Left ventricle myocardium inferior (tissue), 1 donor: ENCODE measurements at regions not wholly inside any gene's neighbourhood (a gene's known extent, or its start where the extent isn't known, plus 50 kb on each side); places are given as distances from the start of the nearest gene placed in this dataset.

Experiments used
- DNase-seq: peaks from one replicate; pipeline ENCODE4 v3.0.0-alpha.2; 2020
- H3K27ac ChIP-seq: fragments of 200-600 bp; replicated peaks from 2 replicates; pipeline ENCODE4 v1.8.0; 2021
- H3K27me3 ChIP-seq: fragments of 200-600 bp; 2 replicates; pipeline ENCODE4 v1.8.0; 2021; ENCODE audit warnings: low read depth
- H3K36me3 ChIP-seq: fragments of 200-600 bp; 2 replicates; pipeline ENCODE4 v1.8.0; 2021
- H3K4me1 ChIP-seq: fragments of 200-600 bp; 2 replicates; pipeline ENCODE4 v1.8.0; 2021
- H3K4me3 ChIP-seq: fragments of 200-600 bp; 2 replicates; pipeline ENCODE4 v1.8.0; 2021; ENCODE audit warnings: mild to moderate bottlenecking, moderate library complexity
- H3K9me3 ChIP-seq: fragments of 200-600 bp; replicated peaks from 2 replicates; pipeline ENCODE4 v1.8.0; 2021
- CTCF ChIP-seq: fragments of 200-600 bp; IDR thresholded peaks from 2 replicates; pipeline ENCODE4 v1.8.0; 2021; ENCODE audit warnings: antibody characterized with exemption, mild to moderate bottlenecking, borderline replicate concordance
- intact Hi-C: fragments of 100-400 bp; cut with micrococcal nuclease; formaldehyde crosslinking; loops from one replicate; pipeline ENCODE4 v1.11.0; 2022
- donor health status: DM: no; HTN: yes; CAD: no; lungs with severe emphysema.

DNA sequence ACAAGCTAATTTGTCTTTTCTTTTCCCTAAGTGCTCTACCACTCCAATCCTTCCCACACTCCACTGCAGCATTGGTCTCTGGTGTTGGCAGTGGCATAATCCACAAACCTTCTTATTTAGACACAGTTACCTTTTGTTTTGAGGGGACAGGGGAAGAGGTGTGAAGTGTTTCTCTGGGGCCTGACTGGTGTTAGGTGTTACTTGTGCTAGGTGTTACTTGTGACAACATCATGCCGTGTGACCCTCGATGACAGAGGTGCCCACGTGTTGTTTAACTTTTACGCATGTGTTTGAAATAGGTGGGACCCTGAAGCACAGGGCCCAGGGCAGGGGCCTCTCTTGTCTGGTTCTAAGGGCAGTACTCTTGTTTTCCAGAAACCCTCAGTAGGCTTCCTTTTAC, 70.5 kb upstream of the SPRY4 start:
- intact Hi-C loops, result no loop called here
- no peak for DNase-seq
- peaks cover 10% of the 10 kb centered on the region for H3K9me3 ChIP-seq
- no peak for TF ChIP-seq CTCF
- no peak overlapping the region for H3K4me3 ChIP-seq
- no peaks in the 10 kb centered on the region for H3K36me3 ChIP-seq
- no peaks in the 10 kb centered on the region for H3K27me3 ChIP-seq
- H3K27ac ChIP-seq, result no peak overlapping the region
- peaks cover 18% of the 10 kb centered on the region for H3K4me1 ChIP-seq

DNA sequence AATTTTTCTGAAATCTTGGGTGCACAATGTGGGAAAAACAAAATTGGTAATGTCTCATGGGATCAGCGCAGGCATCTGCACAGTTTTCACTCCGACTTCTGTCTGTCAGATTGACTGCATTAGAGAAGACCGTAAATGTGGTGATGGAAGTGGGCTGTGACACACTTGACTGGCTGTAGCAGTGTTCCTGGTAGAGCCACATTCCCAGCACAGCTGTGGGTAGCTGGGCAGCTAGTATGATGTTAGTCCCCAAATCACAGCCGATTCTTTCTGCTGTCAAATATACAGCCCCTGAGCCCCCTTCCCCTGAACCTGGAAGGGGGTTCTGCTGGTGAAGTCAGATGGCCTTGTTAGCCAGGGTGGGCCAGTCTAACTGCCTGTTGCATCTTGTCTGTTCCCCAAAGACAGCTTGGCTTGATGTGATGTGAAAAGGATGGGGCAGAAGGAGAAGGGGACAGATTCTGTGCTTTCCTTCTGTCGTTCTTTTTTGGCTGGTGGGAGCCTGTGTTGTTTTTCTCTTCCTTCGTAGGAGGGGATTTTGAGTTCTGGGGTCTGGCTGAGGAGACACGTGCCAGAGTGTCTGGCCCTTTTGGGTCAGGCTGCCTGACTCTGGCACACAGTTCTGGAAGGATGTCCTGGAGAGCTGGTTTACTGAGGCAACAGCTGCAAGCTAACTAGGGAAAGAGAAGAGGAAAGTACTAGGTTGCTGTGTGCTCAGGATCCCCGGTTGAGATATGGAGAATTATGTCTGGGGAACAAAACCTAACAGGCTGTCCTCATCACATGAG, 66.4 kb upstream of the SPRY4 start:
- no peaks in the 10 kb centered on the region for H3K27me3 ChIP-seq
- H3K4me3 ChIP-seq, result no peak overlapping the region
- DNase-seq, result no peak
- peaks cover 3% of the 10 kb centered on the region for H3K9me3 ChIP-seq
- intact Hi-C loops, result no loop called here
- H3K27ac ChIP-seq, result peak overlapping the region; percentile 72
- peaks cover 31% of the 10 kb centered on the region for H3K4me1 ChIP-seq
- TF ChIP-seq CTCF, result no peak
- no peaks in the 10 kb centered on the region for H3K36me3 ChIP-seq

GRCh38 chr5:142390334-142390733, 65.5 kb upstream of the SPRY4 start:
- Histone ChIP-seq H3K36me3 (no peaks in the 10 kb centered on the region), H3K4me1 (peaks cover 31% of the 10 kb centered on the region), H3K9me3 (no peaks in the 10 kb centered on the region), H3K4me3 (no peak overlapping the region), H3K27ac (peak overlapping the region; percentile 72), H3K27me3 (no peaks in the 10 kb centered on the region)
- TF ChIP-seq CTCF, result no peak
- DNase-seq, result no peak
- intact Hi-C loops, result no loop called here

- TF ChIP-seq CTCF, result no peak
- Histone ChIP-seq H3K4me1 (peaks cover 31% of the 10 kb centered on the region), H3K9me3 (no peaks in the 10 kb centered on the region), H3K27ac (peak overlapping the region; percentile 72), H3K36me3 (no peaks in the 10 kb centered on the region), H3K4me3 (no peak overlapping the region), H3K27me3 (no peaks in the 10 kb centered on the region)
- no peak for DNase-seq
- intact Hi-C loops, result no loop called here
Observed at GRCh38 chr5:142388696-142389095, 63.9 kb upstream of the SPRY4 start.

DNA sequence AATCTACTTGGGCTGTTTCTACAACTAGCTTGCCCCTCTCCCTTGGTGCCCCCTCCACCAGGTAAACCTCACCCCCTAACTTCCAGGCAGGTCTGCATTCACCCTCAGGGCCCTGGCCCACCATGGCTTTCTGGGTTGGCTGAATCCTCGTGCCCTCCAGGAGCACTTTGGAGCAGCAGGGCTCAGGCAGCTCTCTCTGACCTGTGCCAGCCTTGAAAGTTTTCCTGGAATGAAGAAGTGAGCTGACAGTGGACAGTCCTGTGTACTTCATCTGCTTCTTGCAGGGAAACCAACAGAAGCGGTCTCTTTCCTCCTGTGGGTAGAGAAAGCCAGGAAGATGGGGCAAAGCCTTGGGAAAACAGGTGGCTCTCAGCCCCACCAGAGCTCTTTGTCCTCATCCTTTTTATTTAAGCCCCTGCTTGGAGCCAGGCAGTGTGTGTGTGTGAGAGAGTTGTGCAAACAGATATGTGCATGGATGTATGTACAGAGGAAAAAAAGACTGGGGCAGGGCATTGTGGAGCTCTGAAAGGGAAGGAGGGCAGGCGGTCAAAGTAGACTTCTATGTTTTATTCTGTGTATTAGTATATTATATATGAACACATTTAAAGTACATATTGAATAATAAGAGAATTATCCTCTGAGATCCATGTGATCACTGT, 62.3 kb upstream of the SPRY4 start:
- no peaks in the 10 kb centered on the region for H3K36me3 ChIP-seq
- H3K27ac ChIP-seq, result no peak overlapping the region
- H3K27me3 ChIP-seq, result no peaks in the 10 kb centered on the region
- H3K4me3 ChIP-seq, result no peak overlapping the region
- intact Hi-C loops, result no loop called here
- H3K9me3 ChIP-seq, result no peaks in the 10 kb centered on the region
- no peak for DNase-seq
- no peak for TF ChIP-seq CTCF
- H3K4me1 ChIP-seq, result peaks cover 31% of the 10 kb centered on the region
